SK-N-SH treated with all-trans-retinoic acid at 6 μM for 48 hours (cell line): ENCODE measurements at regions not wholly inside any gene's neighbourhood (a gene's known extent, or its start where the extent isn't known, plus 50 kb on each side); places are given as distances from the start of the nearest gene placed in this dataset.

Source experiments
- ATAC-seq: fragments of 200-7000 bp; cut with Tn5 transposase; 3 replicates; pipeline ENCODE4 v1.9.1; 2020; ENCODE audit warnings: mild to moderate bottlenecking, moderate library complexity
- ARNTL ChIP-seq: fragments of 450-650 bp; formaldehyde crosslinking; IDR thresholded peaks from 2 replicates; pipeline ENCODE4 v1.5.0; 2020; ENCODE audit warnings: low read depth, mild to moderate bottlenecking, moderate library complexity, borderline replicate concordance
- BACH2 ChIP-seq: fragments of 250-450 bp; sonication (Bioruptor Pico); IDR thresholded peaks from 2 replicates; pipeline ENCODE4 v1.9.0; 2021; ENCODE audit warnings: mild to moderate bottlenecking, borderline replicate concordance
- CSDC2 ChIP-seq: fragments of 250-450 bp; sonication (Bioruptor Pico); IDR thresholded peaks from 2 replicates; pipeline ENCODE4 v1.5.0; 2020; ENCODE audit warnings: mild to moderate bottlenecking, moderate library complexity
- CSRNP3 ChIP-seq: fragments of 250-450 bp; sonication (Bioruptor Pico); IDR thresholded peaks from 2 replicates; pipeline ENCODE4 v1.5.1; 2021; ENCODE audit warnings: mild to moderate bottlenecking, moderate library complexity
- ESRRG ChIP-seq: fragments of 250-450 bp; sonication (Bioruptor Pico); IDR thresholded peaks from 2 replicates; pipeline ENCODE4 v1.6.1; 2021; ENCODE audit warnings: mild to moderate bottlenecking
- GLIS3 ChIP-seq: fragments of 250-450 bp; sonication (Bioruptor Pico); IDR thresholded peaks from 2 replicates; pipeline ENCODE4 v1.5.0; 2020; ENCODE audit warnings: mild to moderate bottlenecking, moderate library complexity
- OSR1 ChIP-seq: fragments of 250-450 bp; sonication (Bioruptor Pico); IDR thresholded peaks from 2 replicates; pipeline ENCODE4 v1.8.0; 2022; ENCODE audit warnings: moderate library complexity, mild to moderate bottlenecking, inconsistent platforms
- PATZ1 ChIP-seq: fragments of 250-450 bp; sonication (Bioruptor Pico); IDR thresholded peaks from 2 replicates; pipeline ENCODE4 v1.8.0; 2020; ENCODE audit warnings: mild to moderate bottlenecking, moderate library complexity, borderline replicate concordance
- PPARA ChIP-seq: fragments of 250-450 bp; sonication (Bioruptor Pico); IDR thresholded peaks from 2 replicates; pipeline ENCODE4 v1.5.0; 2020; ENCODE audit warnings: mild to moderate bottlenecking, borderline replicate concordance
- RARB ChIP-seq: fragments of 250-450 bp; sonication (Bioruptor Pico); IDR thresholded peaks from 2 replicates; pipeline ENCODE4 v1.8.0; 2021; ENCODE audit warnings: mild to moderate bottlenecking, moderate library complexity
- TCF4 ChIP-seq: fragments of 250-450 bp; sonication (Bioruptor Pico); IDR thresholded peaks from 2 replicates; pipeline ENCODE4 v1.8.0; 2021; ENCODE audit warnings: mild to moderate bottlenecking, moderate library complexity, borderline replicate concordance
- TSHZ2 ChIP-seq: fragments of 250-450 bp; sonication (Bioruptor Pico); IDR thresholded peaks from 2 replicates; pipeline ENCODE4 v1.5.0; 2020; ENCODE audit warnings: mild to moderate bottlenecking, moderate library complexity
- ZC3H10 ChIP-seq: fragments of 250-450 bp; sonication (Bioruptor Pico); IDR thresholded peaks from 2 replicates; pipeline ENCODE4 v1.5.1; 2021; ENCODE audit warnings: mild to moderate bottlenecking, moderate library complexity
- ZFP3 ChIP-seq: fragments of 250-450 bp; sonication (Bioruptor Pico); IDR thresholded peaks from 2 replicates; pipeline ENCODE4 v1.5.0; 2020; ENCODE audit warnings: mild to moderate bottlenecking, moderate library complexity
- ZFP30 ChIP-seq: fragments of 450-650 bp; formaldehyde crosslinking; IDR thresholded peaks from 2 replicates; pipeline ENCODE4 v1.5.0; 2022; ENCODE audit warnings: mild to moderate bottlenecking, moderate library complexity
- ZNF565 ChIP-seq: fragments of 450-650 bp; formaldehyde crosslinking; conservative IDR thresholded peaks from 2 replicates; pipeline ENCODE4 v1.5.0; 2020; ENCODE audit warnings: low read depth, mild to moderate bottlenecking, moderate library complexity
- ZNF8 ChIP-seq: fragments of 450-650 bp; formaldehyde crosslinking; IDR thresholded peaks from 2 replicates; pipeline ENCODE4 v1.5.0; 2020; ENCODE audit warnings: mild to moderate bottlenecking, moderate library complexity

DNA sequence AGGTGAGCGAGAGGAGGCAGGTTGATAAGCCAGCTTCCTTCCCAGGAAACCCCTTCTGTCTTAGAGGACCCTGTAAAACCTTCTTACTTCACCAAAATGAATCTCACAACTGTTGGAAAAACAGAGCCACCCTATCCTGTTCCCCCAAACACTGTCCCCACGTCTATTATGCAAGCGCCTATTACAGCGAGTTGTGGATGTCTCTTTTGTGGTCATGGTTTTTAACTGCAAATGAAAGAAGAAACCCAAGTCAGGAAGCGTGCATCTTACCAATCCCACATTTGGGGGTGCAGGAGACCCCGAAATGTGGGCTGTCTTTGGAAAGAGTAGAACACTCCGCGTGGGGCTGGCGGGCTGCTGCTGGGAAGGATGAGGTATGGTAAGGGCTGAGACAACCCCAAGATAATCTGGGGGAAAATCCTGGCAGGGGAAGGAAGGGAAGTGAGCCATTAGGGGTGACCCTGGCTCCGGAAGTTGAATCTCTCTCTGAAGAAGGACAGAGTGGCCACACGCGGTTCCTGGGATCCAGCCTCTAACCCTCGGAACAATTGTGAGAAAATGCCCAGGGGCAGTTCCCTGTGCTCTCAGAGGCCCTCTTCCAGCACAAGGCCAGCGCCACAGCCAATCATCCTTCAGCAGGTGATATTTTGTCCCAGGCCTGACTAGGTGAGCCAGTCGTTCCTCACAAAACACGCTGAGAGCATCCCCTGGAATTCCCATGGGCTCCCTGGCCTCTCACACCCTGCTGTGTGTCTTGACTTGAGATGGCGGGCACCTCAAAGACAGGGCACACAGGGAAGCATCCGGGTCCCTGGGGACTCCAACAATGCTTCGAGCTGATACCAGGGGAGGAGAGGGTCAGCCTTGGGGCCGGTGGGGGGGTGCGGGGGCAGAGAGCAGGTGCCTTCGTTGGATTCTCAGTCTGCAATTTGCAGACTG is 168.5 kb upstream of the IRF2BP2 start:
- no peak for TF ChIP-seq PPARA (CRISPR knock-in tag)
- ATAC-seq, result no peak

DNA sequence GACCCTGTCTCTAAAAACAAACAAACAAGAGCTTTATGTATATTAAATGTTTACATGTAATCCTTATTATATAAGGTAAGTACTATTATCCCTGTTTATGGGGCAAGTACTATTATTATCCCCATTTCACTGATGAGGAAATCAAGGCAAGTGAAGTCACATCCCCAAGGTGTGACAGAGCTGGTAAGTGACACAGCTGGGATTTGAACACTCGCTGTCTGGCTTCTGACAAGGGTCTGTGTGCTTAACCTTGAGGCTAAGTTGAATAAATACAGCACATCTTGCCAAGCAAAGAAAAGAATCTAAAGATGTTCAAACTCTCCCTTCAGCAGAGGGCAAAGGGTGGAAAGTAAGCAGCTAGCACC is 167.9 kb upstream of the IRF2BP2 start:
- ATAC-seq, result no peak; the same call in 2 of the 3 replicates
- TF ChIP-seq TSHZ2 (CRISPR knock-in tag) (no peak), CSDC2 (no peak), ZNF565 (CRISPR knock-in tag) (no peak), BACH2 (CRISPR knock-in tag) (no peak), ZFP30 (CRISPR knock-in tag) (no peak), PPARA (CRISPR knock-in tag) (no peak), ARNTL (CRISPR knock-in tag) (no peak), ZC3H10 (CRISPR knock-in tag) (no peak), RARB (CRISPR knock-in tag) (no peak), ZNF8 (CRISPR knock-in tag) (no peak), ESRRG (CRISPR knock-in tag) (no peak)

GRCh38 chr1:234776876-234777855 is 167.2 kb upstream of the IRF2BP2 start:
- TF ChIP-seq ZFP3 (CRISPR knock-in tag), result no peak
- TF ChIP-seq PPARA (CRISPR knock-in tag), result no peak
- TF ChIP-seq TCF4 (CRISPR knock-in tag), result no peak
- TF ChIP-seq CSDC2, result no peak
- no peak for TF ChIP-seq PATZ1 (CRISPR knock-in tag)
- no peak for TF ChIP-seq OSR1 (CRISPR knock-in tag)
- TF ChIP-seq ESRRG (CRISPR knock-in tag), result no peak
- ATAC-seq, result no peak

GRCh38 chr1:234776256-234776875 is 166.4 kb upstream of the IRF2BP2 start:
- no peak for TF ChIP-seq BACH2 (CRISPR knock-in tag)
- no peak for TF ChIP-seq ZC3H10 (CRISPR knock-in tag)
- TF ChIP-seq ZFP3 (CRISPR knock-in tag), result no peak
- TF ChIP-seq CSRNP3 (CRISPR knock-in tag), result no peak
- TF ChIP-seq GLIS3 (CRISPR knock-in tag), result no peak
- no peak for TF ChIP-seq ZNF565 (CRISPR knock-in tag)
- no peak for TF ChIP-seq ESRRG (CRISPR knock-in tag)
- TF ChIP-seq PATZ1 (CRISPR knock-in tag), result no peak
- TF ChIP-seq PPARA (CRISPR knock-in tag), result no peak

More at GRCh38 chr1:234776256-234776875, 166.4 kb upstream of the IRF2BP2 start:
- no peak for ATAC-seq
